ENCODE measurements at regions not wholly inside any gene's neighbourhood (a gene's known extent, or its start where the extent isn't known, plus 50 kb on each side); places are given as distances from the start of the nearest gene placed in this dataset.

DNA sequence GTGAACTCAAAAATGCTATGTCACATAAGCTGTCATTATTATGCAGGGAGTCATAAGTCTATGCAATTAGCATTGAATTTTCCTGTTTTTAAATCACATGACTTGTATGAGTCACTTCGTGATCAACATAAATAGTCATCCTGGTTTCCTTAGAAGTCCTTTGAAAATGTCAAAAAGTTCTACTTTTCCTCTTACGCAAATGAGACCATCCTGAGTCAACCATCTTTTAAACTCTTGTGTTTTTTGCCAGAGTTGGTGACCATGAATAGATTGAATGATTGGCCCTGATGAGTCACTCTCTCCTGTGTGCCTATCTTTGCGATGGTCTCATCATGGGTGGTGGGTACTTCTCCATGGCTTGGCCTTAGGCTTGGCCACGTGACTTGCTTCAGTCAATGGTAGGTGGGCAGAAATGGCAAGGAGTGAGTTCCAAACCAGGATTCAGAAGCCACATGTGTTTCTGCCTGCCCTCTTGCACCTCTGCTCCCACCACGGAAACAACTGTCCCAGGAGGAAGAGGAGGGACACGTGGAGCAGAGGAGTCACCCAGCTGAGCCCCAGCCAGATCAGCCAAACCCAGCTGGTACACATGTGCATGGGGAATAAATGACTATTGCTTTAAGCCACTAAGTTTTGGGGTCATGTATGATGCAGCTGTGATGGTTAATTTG is 123.5 kb upstream of the CACNA1A start:
- H3K4me1 ChIP-seq: peaks cover 16% of the 10 kb centered on the region
- peaks cover 6% of the 10 kb centered on the region for H3K27me3 ChIP-seq
- no peak overlapping the region for H3K27ac Mint-ChIP-seq
- H4K20me1 ChIP-seq (ENCODE audit: low read depth): no peaks in the 10 kb centered on the region
- H3K9me3 Mint-ChIP-seq: no peaks in the 10 kb centered on the region
- H3K36me3 ChIP-seq: no peaks in the 10 kb centered on the region
- H3K79me2 ChIP-seq (ENCODE audit: low read depth): no peaks in the 10 kb centered on the region
- no peak for DNase-seq (ENCODE audit: low spot score)
- no peaks in the 10 kb centered on the region for H3K36me3 Mint-ChIP-seq
- H3K4me2 ChIP-seq: no peak overlapping the region
- H3K9me3 ChIP-seq (ENCODE audit: low read depth): no peaks in the 10 kb centered on the region
- H3K9ac ChIP-seq: no peak overlapping the region
- TF ChIP-seq, protein P1, sequence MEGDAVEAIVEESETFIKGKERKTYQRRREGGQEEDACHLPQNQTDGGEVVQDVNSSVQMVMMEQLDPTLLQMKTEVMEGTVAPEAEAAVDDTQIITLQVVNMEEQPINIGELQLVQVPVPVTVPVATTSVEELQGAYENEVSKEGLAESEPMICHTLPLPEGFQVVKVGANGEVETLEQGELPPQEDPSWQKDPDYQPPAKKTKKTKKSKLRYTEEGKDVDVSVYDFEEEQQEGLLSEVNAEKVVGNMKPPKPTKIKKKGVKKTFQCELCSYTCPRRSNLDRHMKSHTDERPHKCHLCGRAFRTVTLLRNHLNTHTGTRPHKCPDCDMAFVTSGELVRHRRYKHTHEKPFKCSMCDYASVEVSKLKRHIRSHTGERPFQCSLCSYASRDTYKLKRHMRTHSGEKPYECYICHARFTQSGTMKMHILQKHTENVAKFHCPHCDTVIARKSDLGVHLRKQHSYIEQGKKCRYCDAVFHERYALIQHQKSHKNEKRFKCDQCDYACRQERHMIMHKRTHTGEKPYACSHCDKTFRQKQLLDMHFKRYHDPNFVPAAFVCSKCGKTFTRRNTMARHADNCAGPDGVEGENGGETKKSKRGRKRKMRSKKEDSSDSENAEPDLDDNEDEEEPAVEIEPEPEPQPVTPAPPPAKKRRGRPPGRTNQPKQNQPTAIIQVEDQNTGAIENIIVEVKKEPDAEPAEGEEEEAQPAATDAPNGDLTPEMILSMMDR (IDR thresholded peaks at IDR 0.05): no peak
- TF ChIP-seq EZH2 (IDR thresholded peaks at IDR 0.05) (no peak), EZH2phosphoT487 (IDR thresholded peaks at IDR 0.05) (no peak)
- no peak overlapping the region for H3K4me3 ChIP-seq
- peaks cover 8% of the 10 kb centered on the region for H3F3A ChIP-seq (ENCODE audit: low read depth)
- H3K27me3 Mint-ChIP-seq (ENCODE audit: insufficient read depth, low read depth): peaks cover 11% of the 10 kb centered on the region
- no peak overlapping the region for H2AFZ ChIP-seq (replicated peaks)
- no peak overlapping the region for H3K27ac ChIP-seq
- no peak overlapping the region for H3K4me3 Mint-ChIP-seq
- peaks cover 18% of the 10 kb centered on the region for H3K4me1 Mint-ChIP-seq

DNA sequence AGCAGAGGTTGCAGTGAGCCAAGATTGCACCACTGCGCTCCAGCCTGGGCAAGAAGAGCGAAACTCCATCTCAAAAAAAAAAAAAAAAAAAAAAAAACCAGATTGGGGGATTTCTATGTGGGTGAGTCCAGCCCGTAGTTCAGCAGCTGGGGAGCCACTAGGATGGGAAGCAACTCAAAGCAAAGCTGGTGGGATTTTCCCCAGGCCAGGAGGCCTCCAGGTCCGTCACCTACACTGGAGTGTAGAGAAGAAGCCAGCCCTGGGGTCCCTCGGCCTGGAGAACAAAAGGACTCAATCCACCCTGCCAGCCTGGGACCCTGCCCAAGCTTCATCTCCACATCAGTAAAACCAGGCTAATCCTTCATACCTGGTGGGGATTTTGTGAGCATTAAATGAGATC is 121.3 kb upstream of the CACNA1A start:
- Histone ChIP-seq H3K4me2 (no peak overlapping the region), H3K27ac (no peak overlapping the region), H3K36me3 (no peaks in the 10 kb centered on the region), H3K9ac (no peak overlapping the region), H2AFZ (replicated peaks) (peak overlapping the region; percentile 34), H3K27me3 (peaks cover 25% of the 10 kb centered on the region), H3K4me3 (no peak overlapping the region), H3K79me2 (ENCODE audit: low read depth) (no peaks in the 10 kb centered on the region), H3F3A (ENCODE audit: low read depth) (peaks cover 13% of the 10 kb centered on the region), H3K9me3 (ENCODE audit: low read depth) (no peaks in the 10 kb centered on the region), H4K20me1 (ENCODE audit: low read depth) (no peaks in the 10 kb centered on the region), H3K4me1 (peaks cover 24% of the 10 kb centered on the region)
- H3K27me3 Mint-ChIP-seq (ENCODE audit: insufficient read depth, low read depth): peaks cover 7% of the 10 kb centered on the region
- peaks cover 25% of the 10 kb centered on the region for H3K4me1 Mint-ChIP-seq
- no peaks in the 10 kb centered on the region for H3K9me3 Mint-ChIP-seq
- TF ChIP-seq EZH2phosphoT487 (IDR thresholded peaks at IDR 0.05) (no peak), EZH2 (IDR thresholded peaks at IDR 0.05) (no peak)
- TF ChIP-seq, protein P1 (IDR thresholded peaks at IDR 0.05): no peak
- DNase-seq (ENCODE audit: low spot score): no peak
- no peak overlapping the region for H3K27ac Mint-ChIP-seq
- H3K4me3 Mint-ChIP-seq: no peak overlapping the region
- H3K36me3 Mint-ChIP-seq: no peaks in the 10 kb centered on the region

DNA sequence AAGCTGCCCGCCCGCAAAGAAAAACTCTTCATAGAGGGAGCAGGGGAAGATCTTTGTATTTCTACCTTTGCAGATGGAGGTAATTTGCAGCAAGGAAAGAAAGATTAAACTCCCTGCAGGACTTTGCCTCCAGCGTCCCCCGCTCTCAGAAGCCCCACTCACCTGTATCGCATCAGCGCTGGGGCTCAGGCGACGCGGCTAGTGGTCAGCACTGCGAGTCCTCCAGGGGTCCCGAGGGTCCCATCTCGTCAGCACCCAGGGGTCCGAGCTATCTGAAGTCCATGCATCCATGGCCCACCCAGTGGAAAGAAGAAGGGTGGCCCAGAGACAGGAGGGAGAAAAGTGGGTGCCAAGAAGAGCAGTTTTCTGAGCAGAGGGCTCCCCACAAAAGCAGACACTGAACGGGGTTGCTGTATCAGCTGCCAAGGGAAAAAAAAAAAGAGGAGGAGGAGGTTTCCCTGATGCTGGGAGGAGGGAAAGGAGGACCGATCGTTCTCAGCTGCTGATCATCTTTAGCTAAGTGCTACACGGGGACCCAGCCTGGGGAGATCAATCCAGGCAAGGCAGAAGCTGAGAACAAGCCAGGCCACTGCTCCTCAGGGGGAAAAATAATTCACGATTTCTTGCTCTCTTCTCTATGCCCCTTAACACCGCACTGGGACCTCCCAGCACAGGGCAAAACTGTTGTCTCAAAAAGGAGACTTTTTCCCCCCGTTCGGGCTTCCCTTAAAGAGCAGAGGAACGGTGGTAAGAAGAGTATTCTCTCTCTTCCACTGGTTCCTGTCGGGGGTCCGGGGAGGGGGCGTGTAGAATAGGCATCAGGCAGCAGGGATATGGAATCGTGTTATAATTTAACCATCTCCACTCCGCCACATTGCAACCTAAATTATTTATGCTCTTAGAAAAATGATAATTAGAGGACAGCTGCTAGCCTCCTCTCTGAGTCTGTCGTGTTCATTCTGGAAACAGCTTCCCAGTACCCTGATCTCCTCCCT is 117.7 kb upstream of the CACNA1A start:
- peak overlapping the region; percentile 60 for H2AFZ ChIP-seq (replicated peaks)

More for the DNA sequence above, 117.7 kb upstream of the CACNA1A start:
- H3K27me3 Mint-ChIP-seq (ENCODE audit: insufficient read depth, low read depth): peaks cover 17% of the 10 kb centered on the region
- Histone ChIP-seq H3K4me1 (peaks cover 24% of the 10 kb centered on the region), H3K27ac (no peak overlapping the region), H3K36me3 (no peaks in the 10 kb centered on the region), H3K4me2 (peak overlapping the region; percentile 58), H3F3A (ENCODE audit: low read depth) (peaks cover 13% of the 10 kb centered on the region), H3K79me2 (ENCODE audit: low read depth) (no peaks in the 10 kb centered on the region), H3K4me3 (no peak overlapping the region), H3K9ac (no peak overlapping the region), H3K27me3 (peaks cover 25% of the 10 kb centered on the region), H3K9me3 (ENCODE audit: low read depth) (no peaks in the 10 kb centered on the region), H4K20me1 (ENCODE audit: low read depth) (no peaks in the 10 kb centered on the region)
- H3K4me1 Mint-ChIP-seq: peaks cover 31% of the 10 kb centered on the region
- no peak for DNase-seq (ENCODE audit: low spot score)
- peak overlapping the region; percentile 78 for H3K4me3 Mint-ChIP-seq
- no peaks in the 10 kb centered on the region for H3K36me3 Mint-ChIP-seq
- no peak for TF ChIP-seq EZH2phosphoT487 (IDR thresholded peaks at IDR 0.05)
- no peaks in the 10 kb centered on the region for H3K9me3 Mint-ChIP-seq
- H3K27ac Mint-ChIP-seq: peak overlapping the region; percentile 61
